ENCODE measurements at regions not wholly inside any gene's neighbourhood (a gene's known extent, or its start where the extent isn't known, plus 50 kb on each side); places are given as distances from the start of the nearest gene placed in this dataset.

GRCh38 chr10:43012578-43012977 lies 64.3 kb upstream of the RET start:
- no peak for DNase-seq

- DNase-seq, result no peak
These were observed 63.8 kb upstream of the RET start for GRCh38 chr10:43013065-43013464.

- no peak for DNase-seq
These were observed 52.3 kb upstream of the RET start for GRCh38 chr10:43024524-43024923.

DNA sequence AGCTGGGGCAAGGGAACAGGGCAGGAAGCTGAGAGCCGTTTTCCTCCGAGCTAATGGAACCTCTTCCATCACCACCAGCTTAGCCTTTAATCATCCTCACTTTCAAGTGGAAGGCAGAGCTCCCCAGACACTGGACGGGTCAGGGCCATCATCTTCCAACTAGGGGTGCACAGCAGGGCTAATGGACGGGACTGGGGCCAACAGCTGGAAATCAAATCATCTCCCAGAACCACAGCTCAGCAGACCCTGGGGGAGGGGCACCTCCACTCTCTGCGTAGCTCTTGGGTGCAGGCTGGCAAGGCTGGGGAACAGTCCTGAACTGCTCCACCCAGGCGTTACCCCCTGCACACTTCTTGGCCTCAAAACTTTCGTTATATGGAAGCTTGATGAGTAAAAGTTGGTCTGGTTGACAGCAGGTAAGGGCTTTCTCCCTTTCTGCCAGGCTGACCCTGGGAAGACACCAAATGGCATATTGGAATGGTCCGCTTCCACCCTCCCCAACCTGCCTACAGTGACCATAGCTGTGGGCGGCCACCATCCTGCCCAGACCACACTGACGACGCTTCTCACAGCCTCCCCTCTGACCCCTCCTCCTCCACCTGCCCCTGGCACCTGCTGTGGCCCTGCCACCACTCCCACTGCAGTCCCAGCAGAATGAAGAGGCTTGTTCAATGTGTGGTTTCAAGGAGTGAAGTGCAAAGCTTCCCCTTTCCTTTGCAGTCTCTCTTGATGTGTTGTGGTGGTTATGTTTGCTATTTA lies 51.7 kb upstream of the RET start:
- DNase-seq, result no peak

- DNase-seq, result no peak
These were observed 50.6 kb upstream of the RET start for GRCh38 chr10:43026039-43026973.
